HG03432 (cell line): ENCODE measurements at regions not wholly inside any gene's neighbourhood (a gene's known extent, or its start where the extent isn't known, plus 50 kb on each side); places are given as distances from the start of the nearest gene placed in this dataset.

Source experiments
- ATAC-seq: cut with Tn5 transposase; IDR thresholded peaks from one replicate; pipeline ENCODE4 v1.9.1; 2021; ENCODE audit warnings: mild to moderate bottlenecking, moderate library complexity; ENCODE audit not compliant: unreplicated experiment

GRCh38 chr3:76502076-76502475, 537.8 kb upstream of the ROBO2 start:
- no peak for ATAC-seq

- no peak for ATAC-seq
These were observed 534.6 kb upstream of the ROBO2 start for GRCh38 chr3:76505202-76505845.

GRCh38 chr3:76509179-76509830, 530.6 kb upstream of the ROBO2 start:
- no peak for ATAC-seq

GRCh38 chr3:76514836-76515235, 525.1 kb upstream of the ROBO2 start:
- no peak for ATAC-seq

- ATAC-seq: no peak
These were observed 516.6 kb upstream of the ROBO2 start for GRCh38 chr3:76523337-76523736.

- ATAC-seq: no peak
These were observed 514.2 kb upstream of the ROBO2 start for GRCh38 chr3:76525726-76526125.

GRCh38 chr3:76527773-76528172, 512.1 kb upstream of the ROBO2 start:
- peak; percentile 63 for ATAC-seq

GRCh38 chr3:76532158-76532822, 507.6 kb upstream of the ROBO2 start:
- no peak for ATAC-seq

- peak; percentile 73 for ATAC-seq
These were observed 506.2 kb upstream of the ROBO2 start for GRCh38 chr3:76533710-76534109.

- peak; percentile 85 for ATAC-seq
These were observed 502.0 kb upstream of the ROBO2 start for GRCh38 chr3:76537857-76538256.

- ATAC-seq: no peak
These were observed 492.2 kb upstream of the ROBO2 start for GRCh38 chr3:76547674-76548073.

- no peak for ATAC-seq
These were observed 489.2 kb upstream of the ROBO2 start for GRCh38 chr3:76550522-76551201.

- no peak for ATAC-seq
These were observed 488.2 kb upstream of the ROBO2 start for GRCh38 chr3:76551739-76552138.

GRCh38 chr3:76552653-76553052, 487.2 kb upstream of the ROBO2 start:
- no peak for ATAC-seq

GRCh38 chr3:76554707-76555106, 485.2 kb upstream of the ROBO2 start:
- ATAC-seq: no peak

- ATAC-seq: no peak
These were observed 478.2 kb upstream of the ROBO2 start for GRCh38 chr3:76561494-76562236.

GRCh38 chr3:76565496-76566210, 474.2 kb upstream of the ROBO2 start:
- ATAC-seq: peak; percentile 75

GRCh38 chr3:76566211-76566534, 473.7 kb upstream of the ROBO2 start:
- peak; percentile 23 for ATAC-seq

GRCh38 chr3:76566904-76567303, 473.0 kb upstream of the ROBO2 start:
- no peak for ATAC-seq

- ATAC-seq: no peak
These were observed 469.4 kb upstream of the ROBO2 start for GRCh38 chr3:76570436-76571057.
